Activated CD8-positive, alpha-beta T cell treated with anti-CD3 and anti-CD28 coated beads, Interleukin-2, amount 10 ng/mL, durations not matched to agents 7 days and 5 days (primary cell): ENCODE measurements at regions not wholly inside any gene's neighbourhood (a gene's known extent, or its start where the extent isn't known, plus 50 kb on each side); places are given as distances from the start of the nearest gene placed in this dataset.
"Not testable (repeated sequence)": the region's sequence is repeated elsewhere in the genome, so short reads cannot be mapped to it uniquely, and the experiment has no call there.

Experiments
- ATAC-seq: fragments of 150-1000 bp; cut with Tn5 transposase; one replicate; pipeline ENCODE4 v1.10.0; 2021; ENCODE audit warnings: moderate library complexity
- CTCF ChIA-PET: fragments of 350-600 bp; sonication (Branson Sonifier 250); formaldehyde crosslinking; loops from one replicate; lab custom pipeline; 2021; ENCODE audit warnings: antibody characterized with exemption; lab: Charles Lee
- POLR2A ChIA-PET: fragments of 350-600 bp; sonication (Branson Sonifier 250); formaldehyde crosslinking; loops from one replicate; lab custom pipeline; 2021; ENCODE audit warnings: antibody characterized with exemption; lab: Charles Lee
- DNase-seq: peaks from one replicate; pipeline ENCODE4 v3.0.0-alpha.2; 2020
- H3K27ac Mint-ChIP-seq: one replicate; pipeline ENCODE4 v1.8.0; 2021; ENCODE audit warnings: mild to moderate bottlenecking, mixed read lengths
- H3K27me3 Mint-ChIP-seq: one replicate; pipeline ENCODE4 v1.8.0; 2021; ENCODE audit warnings: low read depth, mixed read lengths
- H3K36me3 Mint-ChIP-seq: one replicate; pipeline ENCODE4 v1.8.0; 2021; ENCODE audit warnings: low read depth, mixed read lengths
- H3K4me1 Mint-ChIP-seq: one replicate; pipeline ENCODE4 v1.8.0; 2021; ENCODE audit warnings: low read depth, mixed read lengths
- H3K4me3 Mint-ChIP-seq: one replicate; pipeline ENCODE4 v1.8.0; 2021; ENCODE audit warnings: mild to moderate bottlenecking, mixed read lengths
- H3K9me3 Mint-ChIP-seq: one replicate; pipeline ENCODE4 v1.8.0; 2022; ENCODE audit warnings: mixed read lengths; ENCODE audit not compliant: insufficient read depth

DNA sequence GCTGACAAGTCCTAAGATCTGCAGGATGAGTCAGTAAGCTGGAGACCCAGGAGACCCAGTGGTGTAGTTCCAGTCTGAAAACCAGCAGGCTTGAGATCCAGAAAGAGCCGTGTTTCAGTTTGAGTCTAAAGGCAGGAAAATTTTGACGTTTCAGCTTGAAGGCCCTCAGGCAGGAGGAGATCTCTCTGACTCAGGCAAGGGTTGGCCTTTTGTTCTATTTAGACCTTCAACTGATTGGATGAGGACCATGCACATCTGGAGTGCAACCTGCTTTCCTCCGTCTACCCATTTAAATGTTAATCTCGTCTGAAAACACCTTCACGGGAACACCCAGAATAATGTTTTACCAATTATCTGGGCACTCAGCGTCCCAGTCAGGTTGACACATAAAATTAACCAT lies 69.5 kb downstream of the NPIPA7 start:
- POLR2A ChIA-PET, CTCF ChIA-PET, H3K36me3 Mint-ChIP-seq, H3K27ac Mint-ChIP-seq, H3K4me1 Mint-ChIP-seq, ATAC-seq, H3K4me3 Mint-ChIP-seq, H3K9me3 Mint-ChIP-seq, DNase-seq, H3K27me3 Mint-ChIP-seq: not testable (repeated sequence)

DNA sequence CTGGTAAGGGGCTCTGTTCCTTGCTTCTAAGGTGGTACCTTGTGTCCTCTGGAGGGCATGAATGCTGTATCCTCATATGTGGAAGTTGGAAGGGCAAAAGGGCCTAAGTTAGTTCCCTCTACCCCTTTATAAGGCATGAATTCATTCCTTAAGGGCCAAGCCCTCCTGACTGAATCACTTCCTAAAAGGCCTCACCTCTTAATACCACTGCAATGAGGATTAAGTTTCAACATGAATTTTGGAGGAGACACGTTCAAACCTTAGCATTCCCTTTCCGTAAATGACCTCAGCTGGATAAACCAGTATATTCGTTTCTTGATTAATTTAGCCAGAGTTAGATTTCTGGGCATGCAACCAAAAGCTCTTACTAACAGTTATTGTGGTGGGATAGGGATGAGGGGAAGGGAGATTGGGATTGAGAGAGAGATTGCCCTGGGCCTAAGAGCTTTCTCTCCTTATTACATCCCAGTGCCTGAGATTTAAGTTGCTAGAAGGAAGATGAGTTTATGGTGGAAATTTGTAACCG lies 70.8 kb downstream of the NPIPA7 start:
- ATAC-seq, CTCF ChIA-PET, H3K4me1 Mint-ChIP-seq: not testable (repeated sequence)

GRCh38 chr16:16451721-16452410 lies 72.9 kb downstream of the NPIPA7 start:
- DNase-seq, CTCF ChIA-PET, H3K27ac Mint-ChIP-seq, H3K27me3 Mint-ChIP-seq, POLR2A ChIA-PET, H3K4me3 Mint-ChIP-seq, H3K9me3 Mint-ChIP-seq, H3K4me1 Mint-ChIP-seq, ATAC-seq, H3K36me3 Mint-ChIP-seq: not testable (repeated sequence)

More for the DNA sequence above, 70.8 kb downstream of the NPIPA7 start:
- H3K36me3 Mint-ChIP-seq, H3K27me3 Mint-ChIP-seq, DNase-seq, H3K9me3 Mint-ChIP-seq, H3K27ac Mint-ChIP-seq, POLR2A ChIA-PET, H3K4me3 Mint-ChIP-seq: not testable (repeated sequence)

DNA sequence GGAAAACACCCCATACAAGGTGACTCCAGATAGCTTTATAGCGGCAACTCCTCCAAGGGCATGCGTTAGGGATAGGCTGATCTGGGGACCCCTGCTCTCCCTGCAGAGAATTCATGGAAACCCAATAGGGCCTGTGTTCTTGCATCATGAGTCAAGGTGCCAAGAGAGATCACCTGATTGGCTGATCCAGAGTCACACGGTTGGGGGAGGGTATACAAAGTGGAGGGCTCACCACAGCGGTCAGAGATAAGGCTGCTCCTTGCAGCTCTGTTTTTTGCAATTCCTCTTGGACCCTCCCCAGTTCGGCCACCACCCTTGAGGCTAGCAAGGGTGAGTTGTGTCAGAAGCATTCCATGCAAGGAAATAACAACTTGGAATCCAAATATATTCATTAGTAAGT lies 79.6 kb downstream of the NPIPA7 start:
- H3K4me3 Mint-ChIP-seq, POLR2A ChIA-PET, H3K9me3 Mint-ChIP-seq, H3K4me1 Mint-ChIP-seq, H3K27me3 Mint-ChIP-seq, H3K27ac Mint-ChIP-seq, CTCF ChIA-PET, ATAC-seq, DNase-seq, H3K36me3 Mint-ChIP-seq: not testable (repeated sequence)

- H3K27me3 Mint-ChIP-seq, H3K27ac Mint-ChIP-seq, H3K4me1 Mint-ChIP-seq, ATAC-seq, POLR2A ChIA-PET, H3K36me3 Mint-ChIP-seq, H3K4me3 Mint-ChIP-seq, CTCF ChIA-PET, H3K9me3 Mint-ChIP-seq, DNase-seq: not testable (repeated sequence)
Measured at GRCh38 chr16:16463792-16464191, 84.9 kb downstream of the NPIPA7 start.

DNA sequence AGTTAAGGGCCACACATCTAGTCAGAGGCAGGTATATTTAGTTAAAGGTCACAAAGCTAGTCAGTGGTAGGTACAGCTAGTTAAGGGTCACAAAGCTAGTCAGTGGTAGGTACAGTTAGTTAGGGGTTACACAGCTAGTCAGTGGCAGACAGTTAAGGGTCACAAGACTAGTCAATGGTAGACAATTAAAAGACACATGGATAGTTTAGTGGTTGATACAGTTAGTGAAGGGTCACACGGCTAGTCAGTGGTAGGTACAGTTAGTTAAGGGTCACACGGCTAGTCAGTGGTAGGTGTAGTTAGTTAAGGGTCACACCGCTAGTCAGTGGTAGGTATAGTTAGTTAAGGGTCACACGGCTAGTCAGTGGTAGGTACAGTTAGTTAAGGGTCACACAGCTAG lies 110.0 kb downstream of the NPIPA7 start:
- POLR2A ChIA-PET, H3K27me3 Mint-ChIP-seq, H3K9me3 Mint-ChIP-seq, H3K36me3 Mint-ChIP-seq, H3K27ac Mint-ChIP-seq, DNase-seq, H3K4me1 Mint-ChIP-seq, ATAC-seq, H3K4me3 Mint-ChIP-seq, CTCF ChIA-PET: not testable (repeated sequence)

DNA sequence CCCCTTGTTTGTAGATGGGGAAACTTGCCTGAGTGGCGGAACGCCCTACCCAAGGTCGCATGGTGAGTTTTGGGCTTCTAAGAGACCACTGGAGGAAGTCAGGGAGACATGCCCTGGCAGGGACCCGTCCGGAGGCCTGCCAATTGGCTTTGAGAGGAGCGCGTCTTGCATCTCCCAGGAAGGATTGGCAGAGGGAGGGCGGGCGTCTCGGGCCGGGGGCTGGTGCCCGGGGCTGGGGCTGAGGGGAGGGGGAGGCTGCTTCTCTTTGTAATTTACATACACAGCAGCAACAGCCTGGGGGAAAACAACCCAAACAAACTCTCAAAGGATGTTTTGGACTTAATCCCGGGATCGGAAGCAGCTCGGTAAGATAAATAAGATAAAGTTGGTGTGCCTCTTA lies 110.5 kb downstream of the NPIPA7 start:
- H3K27ac Mint-ChIP-seq, DNase-seq, H3K36me3 Mint-ChIP-seq, POLR2A ChIA-PET, H3K4me1 Mint-ChIP-seq, H3K27me3 Mint-ChIP-seq, CTCF ChIA-PET, H3K4me3 Mint-ChIP-seq, H3K9me3 Mint-ChIP-seq, ATAC-seq: not testable (repeated sequence)

DNA sequence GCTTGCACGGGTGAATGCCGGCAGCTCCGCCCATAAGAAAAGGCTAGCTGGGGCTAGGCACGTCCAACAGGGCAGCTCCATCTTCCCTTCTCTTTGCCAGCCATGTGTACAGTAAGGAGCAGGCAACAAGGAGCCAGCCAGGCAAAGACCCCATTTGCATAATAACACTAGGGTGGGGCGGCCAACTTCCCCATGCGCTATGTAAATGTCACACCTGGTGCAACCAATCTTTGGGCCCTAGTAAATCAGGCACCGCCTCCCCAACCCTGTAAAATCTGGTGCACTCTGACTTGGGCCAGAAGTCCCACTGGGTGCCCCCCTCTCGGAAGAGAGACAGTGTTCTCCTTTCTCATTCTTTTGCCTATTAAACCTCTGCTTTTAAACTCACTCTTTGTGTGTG lies 115.2 kb downstream of the NPIPA7 start:
- H3K27me3 Mint-ChIP-seq, H3K4me3 Mint-ChIP-seq, ATAC-seq, POLR2A ChIA-PET, CTCF ChIA-PET, DNase-seq, H3K9me3 Mint-ChIP-seq, H3K4me1 Mint-ChIP-seq, H3K27ac Mint-ChIP-seq, H3K36me3 Mint-ChIP-seq: not testable (repeated sequence)

DNA sequence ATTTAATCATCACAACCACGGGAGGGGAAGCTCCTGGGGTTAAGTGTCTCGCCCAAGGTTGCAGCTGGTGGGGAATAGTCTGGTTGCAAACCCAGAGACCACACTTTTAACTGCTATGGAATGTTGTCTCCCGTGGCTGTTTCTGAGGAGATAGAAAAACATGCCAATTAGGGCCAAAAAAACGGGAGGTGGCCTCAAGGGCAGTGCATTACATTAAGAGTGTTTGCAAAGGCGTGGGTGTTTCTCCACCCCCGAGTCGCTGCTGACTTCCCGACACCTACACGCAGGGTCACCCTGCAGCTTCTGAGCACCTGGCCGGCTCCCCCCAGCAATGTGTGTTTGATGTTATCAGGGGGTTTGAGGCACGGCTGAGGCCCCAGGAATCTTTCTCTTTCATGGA lies 116.1 kb downstream of the NPIPA7 start:
- H3K9me3 Mint-ChIP-seq, H3K27ac Mint-ChIP-seq, H3K36me3 Mint-ChIP-seq, ATAC-seq, CTCF ChIA-PET, H3K4me1 Mint-ChIP-seq, H3K4me3 Mint-ChIP-seq, H3K27me3 Mint-ChIP-seq, DNase-seq, POLR2A ChIA-PET: not testable (repeated sequence)

- DNase-seq, CTCF ChIA-PET, H3K36me3 Mint-ChIP-seq, H3K4me3 Mint-ChIP-seq, ATAC-seq, POLR2A ChIA-PET, H3K4me1 Mint-ChIP-seq, H3K9me3 Mint-ChIP-seq, H3K27me3 Mint-ChIP-seq, H3K27ac Mint-ChIP-seq: not testable (repeated sequence)
Measured at GRCh38 chr16:16499875-16500274, 120.9 kb downstream of the NPIPA7 start.

- H3K27ac Mint-ChIP-seq, H3K4me3 Mint-ChIP-seq, CTCF ChIA-PET, DNase-seq, POLR2A ChIA-PET, H3K4me1 Mint-ChIP-seq, H3K9me3 Mint-ChIP-seq, H3K27me3 Mint-ChIP-seq, H3K36me3 Mint-ChIP-seq, ATAC-seq: not testable (repeated sequence)
Measured at GRCh38 chr16:16507041-16507440, 128.1 kb downstream of the NPIPA7 start.

DNA sequence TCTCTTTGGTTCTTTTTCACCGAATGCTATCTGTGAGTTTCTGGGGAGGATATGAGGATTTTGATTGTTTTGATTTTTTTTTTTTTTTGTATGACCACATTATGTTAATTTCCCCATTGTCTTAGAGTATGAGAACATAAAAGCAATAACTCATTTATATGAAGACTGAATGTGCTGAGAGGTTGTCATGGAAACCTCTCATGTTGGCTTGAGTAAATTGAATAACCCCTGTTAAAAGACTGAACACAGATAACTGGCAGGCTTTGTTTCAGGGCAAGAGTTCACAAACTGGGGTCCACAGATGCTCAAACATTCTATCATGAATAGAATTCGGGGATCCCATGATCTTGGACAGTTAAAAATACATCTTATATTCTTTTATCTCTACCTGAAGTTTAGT lies 129.4 kb downstream of the NPIPA7 start:
- H3K36me3 Mint-ChIP-seq, POLR2A ChIA-PET, DNase-seq, H3K4me1 Mint-ChIP-seq, H3K4me3 Mint-ChIP-seq, H3K9me3 Mint-ChIP-seq, CTCF ChIA-PET, ATAC-seq, H3K27ac Mint-ChIP-seq, H3K27me3 Mint-ChIP-seq: not testable (repeated sequence)

- H3K27me3 Mint-ChIP-seq, POLR2A ChIA-PET, ATAC-seq, H3K27ac Mint-ChIP-seq, H3K4me1 Mint-ChIP-seq, H3K36me3 Mint-ChIP-seq, CTCF ChIA-PET, H3K4me3 Mint-ChIP-seq, DNase-seq, H3K9me3 Mint-ChIP-seq: not testable (repeated sequence)
Measured at GRCh38 chr16:16519395-16519794, 140.5 kb downstream of the NPIPA7 start.
